GM18505 (cell line): ENCODE measurements at regions not wholly inside any gene's neighbourhood (a gene's known extent, or its start where the extent isn't known, plus 50 kb on each side); places are given as distances from the start of the nearest gene placed in this dataset.
"Not testable (repeated sequence)": the region's sequence is repeated elsewhere in the genome, so short reads cannot be mapped to it uniquely, and the experiment has no call there.

Source experiments
- ATAC-seq: cut with Tn5 transposase; IDR thresholded peaks from one replicate; pipeline ENCODE4 v1.9.1; 2021; ENCODE audit not compliant: unreplicated experiment
- POLR2A ChIP-seq: IDR thresholded peaks from 4 replicates; pipeline ENCODE4 v1.6.1; 2011; ENCODE audit warnings: borderline replicate concordance; ENCODE audit not compliant: insufficient read depth, insufficient read length; ENCODE audit errors: extremely low read depth

DNA sequence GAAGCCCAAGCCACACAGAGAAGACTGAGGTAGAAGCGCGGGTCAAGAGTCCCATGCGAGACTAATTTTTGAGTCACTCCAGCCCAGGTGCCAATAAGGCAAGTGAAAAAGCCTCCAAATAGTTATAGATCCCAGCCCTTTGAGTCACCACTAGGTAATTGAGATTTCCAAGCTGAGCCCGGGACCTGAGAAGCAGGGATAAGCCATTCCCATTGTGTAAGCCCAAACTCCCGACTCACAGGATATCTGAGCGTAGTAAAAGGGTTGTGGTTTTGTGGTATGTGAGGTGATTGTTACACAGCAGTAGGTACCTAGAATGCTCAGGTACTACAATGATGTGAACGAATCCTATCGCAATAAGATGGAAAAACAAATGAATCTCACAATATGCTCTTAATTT lies 560.7 kb downstream of the DSC3 start:
- TF ChIP-seq POLR2A: no peak
- no peak for ATAC-seq

DNA sequence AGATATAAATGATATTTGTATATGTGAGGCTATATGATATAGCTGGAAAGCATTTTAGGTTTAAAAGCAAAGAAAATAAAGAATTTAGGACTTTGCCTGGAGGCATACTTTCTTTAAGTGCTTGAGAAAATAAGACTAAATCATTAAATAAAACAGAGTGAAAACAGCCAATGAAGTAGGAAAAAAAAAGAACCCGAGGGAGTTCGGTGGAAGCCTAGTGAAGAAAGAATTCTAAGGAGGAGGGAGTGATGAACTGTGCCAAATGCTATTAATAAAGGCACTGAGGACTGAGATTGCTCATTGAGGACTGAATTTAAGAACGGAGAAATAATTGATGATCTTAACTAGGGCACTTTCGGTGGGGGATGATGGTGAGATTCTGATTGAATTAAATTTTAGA lies 573.5 kb downstream of the DSC3 start:
- ATAC-seq: no peak
- TF ChIP-seq POLR2A: no peak

DNA sequence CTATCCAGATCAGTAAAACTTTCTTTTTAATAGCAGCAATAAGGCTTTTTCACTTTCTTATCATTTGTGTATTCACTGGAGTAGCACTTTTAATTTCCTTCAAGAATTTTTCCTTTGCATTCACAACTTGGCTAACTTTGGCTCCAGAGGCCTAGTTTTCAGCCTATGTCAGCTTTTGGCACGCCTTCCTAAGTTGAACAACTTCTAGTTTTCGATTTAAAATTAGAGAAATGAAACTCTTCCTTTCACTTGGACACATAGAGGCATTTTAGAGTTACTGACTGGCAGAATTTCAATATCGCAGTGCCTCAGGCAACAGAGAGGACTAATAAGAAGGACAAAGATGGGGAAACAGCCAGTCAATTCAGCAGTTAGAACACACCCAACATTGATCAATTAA lies 577.4 kb downstream of the DSC3 start:
- no peak for ATAC-seq

DNA sequence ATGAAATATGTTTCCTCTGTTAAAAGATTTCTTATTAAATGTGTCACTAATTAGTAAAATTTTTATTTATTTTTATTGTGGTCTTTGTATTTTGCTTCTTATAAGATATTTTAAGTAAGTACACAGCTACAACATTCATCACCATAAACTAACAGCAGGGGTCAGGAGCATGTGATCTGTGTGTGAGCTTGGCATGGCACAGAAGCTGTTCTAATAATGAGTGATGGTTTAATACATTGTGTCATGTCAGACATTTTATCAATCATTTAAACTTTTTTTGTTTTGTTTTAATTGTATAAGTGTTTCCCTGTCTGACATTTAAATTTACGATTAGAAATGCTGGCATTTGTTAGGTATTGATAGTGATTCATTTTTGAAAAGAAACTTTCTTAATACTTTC lies 585.4 kb downstream of the DSC3 start:
- ATAC-seq: no peak
- no peak for TF ChIP-seq POLR2A

More for the DNA sequence above, 577.4 kb downstream of the DSC3 start:
- TF ChIP-seq POLR2A: no peak

DNA sequence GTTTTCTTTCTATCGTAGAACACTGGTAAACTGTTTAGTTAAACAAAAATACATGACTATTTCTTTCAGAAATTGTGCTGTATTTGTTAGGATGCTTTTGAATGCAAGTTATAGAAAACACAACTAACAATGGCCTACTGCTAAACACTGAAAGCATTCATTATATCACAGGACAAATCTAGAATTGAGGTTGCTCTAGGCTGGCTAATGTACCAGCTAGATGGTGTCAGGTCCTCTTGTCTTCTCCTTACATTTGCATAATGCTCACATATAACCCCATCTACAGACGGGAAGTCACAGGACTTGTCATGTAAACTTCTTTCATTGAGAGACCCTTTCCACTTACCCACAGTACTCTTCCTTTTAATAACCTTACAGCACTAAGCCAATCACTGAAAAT lies 586.8 kb downstream of the DSC3 start:
- ATAC-seq: no peak
- TF ChIP-seq POLR2A: no peak

DNA sequence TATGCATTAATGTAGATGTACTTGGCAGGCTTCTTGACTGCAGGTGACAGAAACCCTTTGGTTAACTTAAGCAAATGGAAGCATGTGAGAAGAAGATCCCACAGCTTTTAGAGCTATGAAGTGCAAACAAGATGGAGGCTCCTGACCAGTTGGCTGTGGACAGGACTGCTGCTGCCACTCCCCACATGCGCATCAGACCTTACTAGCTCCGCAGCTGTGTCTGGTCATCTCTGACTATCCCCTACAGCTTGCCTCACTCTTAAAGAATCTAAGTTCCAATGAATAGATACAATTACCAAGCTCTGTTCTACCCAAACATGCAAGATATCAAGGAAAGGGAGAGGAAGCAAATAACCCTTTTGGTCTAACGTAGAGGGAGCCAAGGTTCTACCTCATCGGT lies 587.6 kb downstream of the DSC3 start:
- TF ChIP-seq POLR2A: no peak
- ATAC-seq: no peak

DNA sequence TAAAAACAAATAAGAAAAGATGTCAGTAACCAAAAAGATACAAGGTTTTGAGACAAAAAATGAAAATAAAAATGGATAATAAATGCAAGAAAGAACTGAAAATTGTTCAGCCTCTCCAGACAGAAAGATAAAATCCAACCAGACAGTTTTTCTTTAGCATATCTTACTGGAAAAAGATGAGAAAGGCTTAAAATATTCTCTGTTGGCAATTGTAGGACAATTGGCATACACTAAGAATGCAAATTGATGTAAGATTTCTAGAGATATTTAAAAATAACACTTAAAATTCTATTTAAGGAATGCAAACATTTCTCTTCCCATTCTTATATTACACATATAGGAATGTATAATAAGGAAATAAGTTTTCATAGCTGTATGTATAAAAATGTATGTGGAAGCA lies 590.6 kb downstream of the DSC3 start:
- ATAC-seq: no peak
- no peak for TF ChIP-seq POLR2A

DNA sequence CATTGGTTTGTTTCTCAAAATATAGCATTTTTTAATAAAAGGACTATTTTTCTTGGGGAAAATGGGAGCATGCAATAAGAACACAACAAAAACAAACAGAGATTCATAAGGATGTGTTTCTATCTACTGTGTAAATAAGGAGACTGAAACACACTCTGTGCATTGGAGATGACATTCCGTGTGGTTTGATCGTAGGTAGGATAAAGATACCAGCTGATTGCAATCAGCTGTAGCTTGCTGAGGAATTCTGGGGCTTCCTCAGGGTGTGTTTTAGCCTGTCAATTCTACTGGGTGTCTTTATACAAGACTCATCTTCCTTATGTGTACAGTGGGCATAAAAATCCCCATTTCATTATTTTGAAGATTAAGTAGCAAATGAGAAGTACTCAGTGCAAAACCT lies 591.6 kb downstream of the DSC3 start:
- TF ChIP-seq POLR2A: no peak
- no peak for ATAC-seq

DNA sequence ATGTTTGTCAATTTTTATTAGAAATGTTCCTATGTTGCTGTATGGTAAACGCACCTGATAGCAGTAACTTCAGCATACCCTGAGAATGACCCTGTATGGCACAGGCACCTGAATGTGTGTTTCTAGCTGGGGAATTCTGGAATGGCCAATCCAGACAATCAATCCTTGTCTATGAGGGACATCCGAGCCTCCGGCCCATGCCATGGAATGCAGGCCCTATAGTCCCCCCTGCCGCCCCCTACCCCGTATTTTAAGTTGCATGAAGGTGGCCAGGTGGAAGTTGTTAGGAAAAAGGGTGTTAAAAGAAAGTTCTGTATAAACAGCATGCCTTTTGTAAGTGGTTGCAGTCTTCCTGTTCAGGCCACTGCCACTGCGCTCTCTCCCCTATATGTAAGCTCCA lies 595.9 kb downstream of the DSC3 start:
- ATAC-seq: no peak
- no peak for TF ChIP-seq POLR2A

DNA sequence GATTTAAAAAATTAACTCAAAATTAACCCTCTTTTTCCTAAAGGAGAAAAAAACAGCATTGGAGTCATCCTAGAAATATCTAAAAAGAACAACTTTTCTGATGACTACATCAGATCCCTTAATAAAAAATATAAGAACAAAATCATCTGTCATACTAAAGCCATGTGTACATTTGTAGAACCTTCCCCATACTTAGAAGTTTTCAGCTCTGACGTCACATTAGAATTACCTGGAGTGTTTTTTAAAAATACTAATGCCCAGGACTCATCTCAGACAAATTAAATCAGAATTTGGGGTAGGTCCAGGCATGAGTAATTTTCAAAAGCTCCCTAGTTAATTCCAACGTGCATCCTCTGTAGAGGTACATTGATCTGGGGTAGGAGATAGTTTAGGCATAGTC lies 598.0 kb downstream of the DSC3 start:
- ATAC-seq: no peak
- TF ChIP-seq POLR2A: no peak

DNA sequence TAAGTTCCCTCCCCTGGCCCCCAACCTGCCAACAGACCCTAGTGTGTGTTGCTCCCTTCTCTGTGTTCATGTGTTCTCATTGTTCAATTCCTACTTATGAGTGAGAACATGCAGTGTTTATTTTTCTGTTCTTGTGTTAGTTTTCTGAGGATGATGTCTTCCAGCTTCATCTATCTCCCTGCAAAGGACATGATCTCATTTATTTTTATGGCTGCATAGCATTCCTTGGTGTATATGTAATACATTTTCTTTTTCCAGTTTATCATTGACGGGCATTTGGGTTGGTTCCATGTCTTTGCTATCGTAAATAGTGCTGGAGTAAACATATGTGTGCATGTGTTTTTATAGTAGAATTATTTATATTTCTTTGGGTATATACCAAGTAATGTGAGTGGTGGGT lies 602.2 kb downstream of the DSC3 start:
- ATAC-seq: no peak
- TF ChIP-seq POLR2A: no peak

DNA sequence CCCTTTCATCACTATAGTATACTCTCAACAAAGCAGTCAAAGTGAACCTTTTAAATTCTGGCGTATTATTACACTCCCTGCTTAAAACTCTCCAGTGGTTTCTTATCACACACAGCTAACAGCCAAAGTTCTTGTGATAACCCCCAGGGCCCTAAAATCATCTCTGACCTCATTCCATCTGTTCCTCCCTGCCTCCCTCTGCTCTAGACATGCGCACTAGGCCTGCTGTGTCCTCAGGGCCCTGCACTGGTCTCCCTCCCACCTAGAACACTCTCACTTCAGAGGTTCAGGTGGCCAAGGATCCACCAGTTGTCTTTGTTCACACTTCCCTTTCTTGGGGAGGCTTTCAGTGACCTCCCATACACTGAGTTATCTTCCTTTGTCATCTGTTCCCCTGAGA lies 603.4 kb downstream of the DSC3 start:
- TF ChIP-seq POLR2A: no peak
- ATAC-seq: no peak

DNA sequence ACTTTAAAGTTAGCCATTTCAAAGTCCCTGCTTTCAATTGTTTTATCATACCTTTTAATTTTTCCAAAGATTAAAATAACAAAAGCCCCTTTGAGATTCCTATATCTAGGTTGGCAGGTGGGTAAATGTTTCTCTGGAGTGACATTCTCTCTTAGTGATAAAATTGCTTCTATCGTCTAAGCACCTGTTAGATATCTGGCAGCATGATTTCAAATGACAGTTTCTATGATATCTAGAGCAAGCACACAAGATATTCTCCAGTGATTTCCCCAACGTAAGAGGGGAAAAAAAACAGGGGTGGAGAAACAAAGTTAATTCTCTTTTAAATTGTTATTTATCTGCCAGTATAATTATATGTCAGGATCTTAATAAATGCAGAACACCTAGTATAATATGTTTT lies 610.2 kb downstream of the DSC3 start:
- no peak for TF ChIP-seq POLR2A
- no peak for ATAC-seq

DNA sequence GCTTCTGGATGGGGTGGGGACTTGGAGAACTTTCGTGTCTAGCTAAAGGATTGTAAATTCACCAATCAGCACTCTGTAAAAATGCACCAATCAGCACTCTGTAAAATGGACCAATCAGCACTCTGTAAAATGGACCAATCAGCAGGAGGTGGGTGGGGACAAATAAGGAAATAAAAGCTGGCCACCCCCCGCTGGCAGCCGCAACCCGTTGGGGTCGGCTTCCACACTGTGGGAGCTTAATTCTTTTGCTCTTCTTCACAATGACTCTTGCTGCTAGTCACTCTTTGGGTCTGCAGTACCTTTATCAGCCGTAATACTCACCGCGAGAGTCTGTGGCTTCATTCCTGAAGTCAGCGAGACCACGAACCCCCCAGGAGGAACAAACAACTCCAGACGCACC lies 623.1 kb downstream of the DSC3 start:
- not testable (repeated sequence) for ATAC-seq

DNA sequence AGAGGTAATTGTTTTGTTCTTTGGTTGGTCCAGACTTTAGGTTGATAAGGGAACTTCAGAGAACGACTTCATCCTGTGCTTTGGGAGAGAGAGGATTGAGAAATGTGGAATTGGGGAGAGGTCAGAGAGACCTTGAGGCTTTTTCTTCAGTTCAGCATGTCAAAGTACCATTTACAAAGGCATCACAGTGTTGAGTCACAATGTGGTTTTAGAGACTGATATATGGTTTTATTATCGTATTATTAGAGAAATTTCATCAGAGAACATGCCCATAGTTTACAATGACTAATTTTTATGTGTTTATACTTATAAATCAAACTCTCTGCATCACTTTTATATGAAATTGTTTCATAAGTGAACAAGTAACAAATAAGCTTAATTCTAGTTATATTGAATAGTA lies 626.6 kb downstream of the DSC3 start:
- no peak for TF ChIP-seq POLR2A
- no peak for ATAC-seq
